ENCODE measurements at regions not wholly inside any gene's neighbourhood (a gene's known extent, or its start where the extent isn't known, plus 50 kb on each side); places are given as distances from the start of the nearest gene placed in this dataset.
"Not testable (repeated sequence)": the region's sequence is repeated elsewhere in the genome, so short reads cannot be mapped to it uniquely, and the experiment has no call there.

- no peak for DNase-seq
Measured at GRCh38 chr14:89521988-89522387, 105.0 kb upstream of the FOXN3 start.

- no peak for DNase-seq
Measured at GRCh38 chr14:89519040-89519439, 102.0 kb upstream of the FOXN3 start.

- no peak for DNase-seq
Measured at GRCh38 chr14:89516173-89516572, 99.1 kb upstream of the FOXN3 start.

- DNase-seq, result no peak
Measured at GRCh38 chr14:89514601-89515000, 97.6 kb upstream of the FOXN3 start.

- DNase-seq, result no peak
Measured at GRCh38 chr14:89509891-89510290, 92.9 kb upstream of the FOXN3 start.

- no peak for DNase-seq
Measured at GRCh38 chr14:89508863-89509262, 91.8 kb upstream of the FOXN3 start.

- no peak for DNase-seq
Measured at GRCh38 chr14:89507926-89508460, 91.0 kb upstream of the FOXN3 start.

GRCh38 chr14:89507521-89507920 is 90.5 kb upstream of the FOXN3 start:
- DNase-seq, result no peak

- DNase-seq, result not testable (repeated sequence)
Measured at GRCh38 chr14:89506891-89507452, 89.9 kb upstream of the FOXN3 start.

GRCh38 chr14:89504602-89505313 is 87.7 kb upstream of the FOXN3 start:
- DNase-seq, result no peak

GRCh38 chr14:89504091-89504490 is 87.1 kb upstream of the FOXN3 start:
- DNase-seq, result no peak

GRCh38 chr14:89503431-89503996 is 86.5 kb upstream of the FOXN3 start:
- no peak for DNase-seq

GRCh38 chr14:89502966-89503365 is 85.9 kb upstream of the FOXN3 start:
- no peak for DNase-seq

GRCh38 chr14:89501381-89501780 is 84.3 kb upstream of the FOXN3 start:
- no peak for DNase-seq

GRCh38 chr14:89500303-89500702 is 83.3 kb upstream of the FOXN3 start:
- no peak for DNase-seq

- no peak for DNase-seq
Measured at GRCh38 chr14:89498878-89499277, 81.8 kb upstream of the FOXN3 start.

GRCh38 chr14:89495718-89496117 is 78.7 kb upstream of the FOXN3 start:
- no peak for DNase-seq

- peak in 1 of 2 experiments; percentile 6 for DNase-seq
Measured at GRCh38 chr14:89493877-89494634, 77.0 kb upstream of the FOXN3 start.

GRCh38 chr14:89493406-89493805 is 76.4 kb upstream of the FOXN3 start:
- DNase-seq, result no peak

- no peak for DNase-seq
Measured at GRCh38 chr14:89491711-89492381, 74.8 kb upstream of the FOXN3 start.

- no peak for DNase-seq
Measured at GRCh38 chr14:89490466-89490865, 73.4 kb upstream of the FOXN3 start.

GRCh38 chr14:89489761-89490437 is 72.9 kb upstream of the FOXN3 start:
- peak; percentile 37 to 70 for DNase-seq

Measured in NCI-H446 (cell line).